Glutamatergic neuron (in vitro differentiated cells): ENCODE measurements at regions not wholly inside any gene's neighbourhood (a gene's known extent, or its start where the extent isn't known, plus 50 kb on each side); places are given as distances from the start of the nearest gene placed in this dataset.

Source experiments
- DNase-seq: peaks from one replicate; pipeline ENCODE4 v3.0.0; 2022
- H3K27ac Mint-ChIP-seq: one replicate; pipeline ENCODE4 v1.8.0; 2020; ENCODE audit warnings: mild to moderate bottlenecking, mixed read lengths, inconsistent platforms; ENCODE audit not compliant: unreplicated experiment
- H3K27me3 Mint-ChIP-seq: one replicate; pipeline ENCODE4 v1.8.0; 2020; ENCODE audit warnings: mild to moderate bottlenecking, moderate library complexity, mixed read lengths, inconsistent platforms; ENCODE audit not compliant: unreplicated experiment
- H3K36me3 Mint-ChIP-seq: one replicate; pipeline ENCODE4 v1.8.0; 2020; ENCODE audit warnings: mild to moderate bottlenecking, mixed read lengths, inconsistent platforms; ENCODE audit not compliant: unreplicated experiment
- H3K4me1 Mint-ChIP-seq: one replicate; pipeline ENCODE4 v1.8.0; 2020; ENCODE audit warnings: mild to moderate bottlenecking, low read depth, mixed read lengths, inconsistent platforms; ENCODE audit not compliant: unreplicated experiment
- H3K4me3 Mint-ChIP-seq: one replicate; pipeline ENCODE4 v1.8.0; 2020; ENCODE audit warnings: mild to moderate bottlenecking, mixed read lengths, inconsistent platforms; ENCODE audit not compliant: unreplicated experiment
- H3K9me3 Mint-ChIP-seq: one replicate; pipeline ENCODE4 v1.8.0; 2020; ENCODE audit warnings: mild to moderate bottlenecking, moderate library complexity, mixed read lengths, inconsistent platforms; ENCODE audit not compliant: unreplicated experiment
- CTCF ChIP-seq: fragments of 200-600 bp; sonication (generic); IDR thresholded peaks from one replicate; pipeline ENCODE4 v1.5.0; 2021; ENCODE audit not compliant: partially characterized antibody, unreplicated experiment

- no peak overlapping the region for H3K4me3 Mint-ChIP-seq
- H3K4me1 Mint-ChIP-seq = no peaks in the 10 kb centered on the region
- H3K36me3 Mint-ChIP-seq = no peaks in the 10 kb centered on the region
- H3K27ac Mint-ChIP-seq = no peak overlapping the region
- DNase-seq = no peak
- peaks cover 2% of the 10 kb centered on the region for H3K27me3 Mint-ChIP-seq
- TF ChIP-seq CTCF = no peak
- H3K9me3 Mint-ChIP-seq = no peaks in the 10 kb centered on the region
Measured at GRCh38 chr12:65756267-65756666, 68.0 kb upstream of the HMGA2 start.

GRCh38 chr12:65756956-65757511 is 67.2 kb upstream of the HMGA2 start:
- DNase-seq = no peak
- Mint-ChIP-seq H3K4me1 (no peaks in the 10 kb centered on the region), H3K9me3 (no peaks in the 10 kb centered on the region), H3K4me3 (no peak overlapping the region), H3K36me3 (no peaks in the 10 kb centered on the region), H3K27me3 (peaks cover 2% of the 10 kb centered on the region), H3K27ac (no peak overlapping the region)
- no peak for TF ChIP-seq CTCF

- Mint-ChIP-seq H3K27me3 (peaks cover 2% of the 10 kb centered on the region), H3K9me3 (no peaks in the 10 kb centered on the region), H3K27ac (no peak overlapping the region), H3K4me3 (no peak overlapping the region), H3K4me1 (no peaks in the 10 kb centered on the region), H3K36me3 (no peaks in the 10 kb centered on the region)
- no peak for DNase-seq
- no peak for TF ChIP-seq CTCF
Measured at GRCh38 chr12:65758401-65758800, 65.9 kb upstream of the HMGA2 start.

DNA sequence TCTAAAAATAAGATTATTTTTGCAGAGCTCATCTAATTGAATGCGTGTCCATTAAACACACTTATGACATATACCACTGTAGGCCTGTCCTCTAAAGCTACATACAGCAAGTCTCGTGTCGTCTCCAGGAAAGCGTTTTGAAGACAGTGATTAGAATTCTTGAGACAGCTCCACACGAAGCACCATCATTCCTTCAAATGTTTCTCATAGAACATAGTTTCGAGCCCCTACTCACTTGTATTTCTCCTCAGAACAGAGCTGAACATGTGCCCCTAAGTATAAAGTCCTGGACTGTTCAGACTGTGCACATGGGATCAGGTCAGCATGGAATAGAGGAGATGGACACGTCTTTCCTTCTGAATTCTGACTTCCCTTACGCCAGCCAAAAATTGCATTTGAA is 64.5 kb upstream of the HMGA2 start:
- no peaks in the 10 kb centered on the region for H3K9me3 Mint-ChIP-seq
- DNase-seq = no peak
- no peak overlapping the region for H3K4me3 Mint-ChIP-seq
- TF ChIP-seq CTCF = no peak
- H3K27me3 Mint-ChIP-seq = peaks cover 2% of the 10 kb centered on the region
- no peaks in the 10 kb centered on the region for H3K4me1 Mint-ChIP-seq
- H3K27ac Mint-ChIP-seq = no peak overlapping the region
- no peaks in the 10 kb centered on the region for H3K36me3 Mint-ChIP-seq

- no peak for DNase-seq
- H3K9me3 Mint-ChIP-seq = no peaks in the 10 kb centered on the region
- H3K36me3 Mint-ChIP-seq = no peaks in the 10 kb centered on the region
- no peak for TF ChIP-seq CTCF
- no peaks in the 10 kb centered on the region for H3K4me1 Mint-ChIP-seq
- H3K4me3 Mint-ChIP-seq = no peak overlapping the region
- no peak overlapping the region for H3K27ac Mint-ChIP-seq
- H3K27me3 Mint-ChIP-seq = peaks cover under 1% of the 10 kb centered on the region
Measured at GRCh38 chr12:65761301-65761700, 63.0 kb upstream of the HMGA2 start.
